Stimulated activated CD4-positive, alpha-beta T cell treated with anti-CD3 and anti-CD28 coated beads, Interleukin-1b, Interleukin-23, amount 100 ng/mL, for 1 hour (primary cell): ENCODE measurements at regions not wholly inside any gene's neighbourhood (a gene's known extent, or its start where the extent isn't known, plus 50 kb on each side); places are given as distances from the start of the nearest gene placed in this dataset.

Experiments
- DNase-seq, 2 donors: peaks; one replicate each; pipeline ENCODE4 v3.0.0-alpha.2; 2020; ENCODE audit warnings: low read depth in 2 of 2

DNA sequence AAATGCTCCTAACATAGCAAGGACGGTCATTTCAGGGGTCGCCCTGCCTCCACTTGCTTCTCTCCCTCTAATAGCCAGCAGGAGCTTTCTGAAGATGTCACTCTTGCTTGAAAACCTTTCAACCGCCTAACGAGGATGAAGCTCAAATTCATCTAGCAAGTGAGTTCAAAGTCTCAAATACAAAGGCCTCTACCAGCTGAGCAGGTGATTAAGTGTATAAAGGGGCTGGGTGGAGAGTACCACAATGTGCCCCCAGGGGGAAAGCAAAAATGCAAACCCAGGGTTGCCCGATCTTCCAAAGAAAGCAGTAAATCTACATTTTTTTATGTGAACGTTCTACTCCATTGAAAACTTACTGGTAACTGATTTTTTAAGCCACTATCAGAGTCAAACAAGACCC is 50.4 kb upstream of the GRIP2 start:
- no peak for DNase-seq

- DNase-seq = no peak
Measured at GRCh38 chr3:14592390-14592789, 52.2 kb upstream of the GRIP2 start.

DNA sequence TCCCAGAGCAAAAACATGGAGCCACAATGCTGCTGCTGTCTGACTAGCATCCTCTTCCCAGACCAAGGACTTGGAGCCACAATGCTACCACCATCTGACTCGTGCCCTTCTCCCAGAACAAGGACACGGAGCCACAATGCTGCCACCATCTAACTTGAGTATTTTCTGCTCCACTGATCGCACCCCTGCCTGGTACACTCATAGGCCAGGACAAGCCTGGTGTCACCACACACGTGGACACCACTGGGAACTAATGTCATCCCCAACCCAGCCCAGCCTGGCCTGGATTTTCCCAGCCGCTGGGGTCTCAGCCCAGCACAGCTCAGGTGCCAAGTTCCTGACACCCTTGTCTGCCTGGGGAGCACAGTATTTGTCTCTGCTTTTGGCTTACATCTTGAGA is 52.7 kb upstream of the GRIP2 start:
- DNase-seq = no peak

- no peak for DNase-seq
Measured at GRCh38 chr3:14594234-14594633, 54.1 kb upstream of the GRIP2 start.

- DNase-seq = no peak
Measured at GRCh38 chr3:14595561-14595960, 55.4 kb upstream of the GRIP2 start.

DNA sequence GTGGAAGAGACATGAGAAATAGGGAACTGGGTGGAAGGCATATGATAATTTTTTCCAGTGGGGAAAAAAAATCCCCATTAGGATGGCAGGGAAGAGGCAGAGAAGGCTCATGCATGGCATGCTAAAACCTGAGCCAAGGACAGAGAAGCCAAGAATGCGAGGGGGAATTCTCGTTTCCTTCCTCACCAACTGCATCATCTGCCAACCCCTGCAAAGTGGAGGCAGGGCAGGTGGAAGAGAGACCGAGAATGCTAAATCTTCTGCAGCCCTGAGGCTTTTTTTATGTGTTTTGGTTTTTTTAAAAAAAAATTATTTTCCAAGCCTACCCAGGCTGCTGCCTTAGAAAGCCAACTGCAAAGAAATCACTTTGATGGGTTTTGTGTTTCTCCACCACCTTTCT is 54.3 kb upstream of the CCDC174 start:
- DNase-seq = no peak

DNA sequence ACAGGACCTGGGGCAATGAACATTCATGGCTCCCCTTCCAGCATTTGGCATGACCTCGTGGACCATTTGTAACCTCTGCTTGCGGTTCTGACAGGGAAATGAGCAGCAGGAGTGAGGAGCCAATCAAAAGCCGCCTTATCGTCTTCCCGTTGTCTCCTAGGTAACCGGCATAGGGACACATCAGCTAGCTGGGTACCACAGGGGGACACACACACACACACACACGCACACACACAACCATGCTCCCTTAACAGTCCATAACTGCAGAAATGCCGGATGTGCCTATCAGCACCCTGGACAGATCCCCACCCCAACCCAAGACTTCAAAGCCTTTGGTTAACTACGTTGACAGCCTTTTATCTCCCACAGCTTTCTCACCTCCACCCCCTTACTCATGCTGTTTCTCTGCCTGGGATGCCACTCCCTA is 53.4 kb upstream of the CCDC174 start:
- peak in 1 of 2 donors; percentile 5 for DNase-seq

DNA sequence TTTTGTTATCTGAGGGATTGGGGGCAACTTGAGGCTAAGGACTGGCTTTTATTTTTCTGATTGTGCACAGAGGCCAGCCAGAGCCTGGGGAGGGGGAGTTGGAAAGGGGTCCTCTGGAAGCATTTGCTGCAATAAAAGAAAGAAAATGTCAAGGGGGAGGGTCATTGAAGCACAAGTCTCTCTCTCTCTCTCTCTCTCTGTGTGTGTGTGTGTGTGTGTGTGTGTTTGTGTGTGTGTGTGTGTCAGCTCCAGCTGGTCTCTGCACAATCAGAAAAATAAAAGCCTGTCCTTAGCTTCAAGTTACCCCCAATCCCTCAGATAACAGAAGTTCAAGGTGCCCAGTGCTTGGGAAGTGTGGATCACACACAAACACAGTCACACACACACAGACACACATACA is 52.1 kb upstream of the CCDC174 start:
- DNase-seq = no peak

GRCh38 chr3:14600075-14600474 is 51.5 kb upstream of the CCDC174 start:
- no peak for DNase-seq

GRCh38 chr3:14600856-14601610 is 50.5 kb upstream of the CCDC174 start:
- DNase-seq = no peak

- DNase-seq = no peak
Measured at GRCh38 chr3:14601692-14602005, 49.9 kb upstream of the CCDC174 start.
